Inflammatory macrophage treated with lipopolysaccharide for 1 hour (primary cell): ENCODE measurements at regions not wholly inside any gene's neighbourhood (a gene's known extent, or its start where the extent isn't known, plus 50 kb on each side); places are given as distances from the start of the nearest gene placed in this dataset.

ENCODE experiments used
- DNase-seq, 2 donors: peaks; one replicate each; pipeline ENCODE4 v3.0.0-alpha.2; 2020 to 2022

- DNase-seq, result no peak
Measured at GRCh38 chr7:132733860-132734259, 157.6 kb upstream of the PLXNA4 start.

- no peak for DNase-seq
Measured at GRCh38 chr7:132732321-132732865, 156.1 kb upstream of the PLXNA4 start.

DNA sequence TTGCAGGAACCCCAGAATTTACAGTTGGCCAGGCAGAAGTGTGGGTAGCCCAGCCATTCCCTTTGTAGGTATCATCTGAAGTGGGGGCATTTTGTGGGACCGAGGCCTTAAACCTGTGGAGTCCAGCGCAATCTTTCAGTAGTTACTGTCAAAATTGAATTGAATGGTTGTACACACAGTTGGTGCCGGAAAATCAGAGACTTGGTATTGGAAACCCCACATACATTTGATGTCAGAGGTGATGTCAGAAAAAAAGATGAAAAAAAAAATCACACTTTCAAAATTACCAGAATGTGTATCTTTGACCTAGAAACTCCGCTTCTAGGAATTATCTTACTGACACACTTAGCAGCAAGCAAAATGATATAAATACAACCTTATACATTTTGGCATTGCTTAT, 153.8 kb upstream of the PLXNA4 start:
- DNase-seq, result no peak

DNA sequence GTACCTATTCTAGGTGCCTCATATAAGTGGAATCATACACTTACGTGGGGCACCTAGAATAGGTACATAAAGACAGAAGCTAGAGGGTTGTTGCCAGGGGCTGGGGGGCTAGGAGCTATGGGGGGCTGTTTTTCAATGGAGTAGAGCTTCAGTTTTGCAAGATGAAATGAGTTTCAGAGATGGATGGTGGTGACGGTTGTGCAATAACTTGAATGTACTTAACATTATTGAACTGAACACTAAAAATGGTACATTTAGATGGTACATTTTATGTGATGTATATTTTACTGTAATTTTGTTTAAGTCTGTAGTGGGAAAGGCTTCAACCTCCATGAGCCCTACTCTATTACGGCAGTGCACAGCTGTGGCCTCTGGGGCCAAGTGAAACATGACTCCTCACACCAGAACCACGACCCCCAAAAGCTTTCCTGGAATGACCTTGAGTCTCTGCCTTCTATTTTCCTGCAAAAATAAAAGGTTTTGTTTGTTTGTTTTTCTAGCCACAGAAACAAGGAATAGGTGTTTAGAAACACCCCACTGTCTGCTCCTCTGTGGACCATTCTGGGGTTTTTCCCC, 147.3 kb upstream of the PLXNA4 start:
- DNase-seq, result no peak

DNA sequence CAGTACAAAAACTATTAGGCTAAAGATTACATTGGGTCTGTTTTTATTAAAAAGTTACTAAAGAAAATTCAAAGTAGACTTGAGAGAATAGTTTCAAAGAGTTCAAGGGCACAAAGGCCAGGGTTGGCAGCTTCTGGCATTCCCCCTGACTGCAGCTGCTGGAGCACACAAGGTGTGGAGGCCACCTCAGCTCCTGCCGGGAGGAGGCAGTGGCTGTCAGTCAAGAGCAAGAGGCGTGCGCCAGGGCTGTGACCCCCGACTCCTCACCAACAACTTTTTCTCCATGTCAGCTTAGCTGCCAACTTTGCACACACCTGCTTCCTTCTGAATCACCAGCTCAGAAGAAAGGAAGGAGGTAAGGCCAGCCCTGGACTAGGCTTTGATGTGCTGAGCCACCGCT, 144.6 kb upstream of the PLXNA4 start:
- no peak for DNase-seq

DNA sequence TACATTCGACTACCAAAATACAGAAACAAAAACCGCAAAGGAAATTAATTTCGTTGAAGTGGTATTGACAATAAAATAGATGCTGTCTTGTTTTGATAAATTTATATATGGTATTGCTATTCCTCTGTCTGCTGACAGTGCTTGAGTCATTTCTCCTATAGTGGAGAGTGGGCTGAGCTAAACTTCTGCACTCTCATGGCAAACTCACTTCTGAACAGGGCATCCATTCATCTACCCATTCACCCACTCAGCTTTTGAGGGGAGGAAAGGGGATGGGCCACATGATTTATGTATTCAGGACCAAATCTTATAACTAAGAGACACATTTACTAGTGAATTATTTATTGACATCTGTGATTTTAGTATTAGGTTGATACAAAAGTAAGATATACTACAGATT, 137.6 kb upstream of the PLXNA4 start:
- DNase-seq, result no peak

DNA sequence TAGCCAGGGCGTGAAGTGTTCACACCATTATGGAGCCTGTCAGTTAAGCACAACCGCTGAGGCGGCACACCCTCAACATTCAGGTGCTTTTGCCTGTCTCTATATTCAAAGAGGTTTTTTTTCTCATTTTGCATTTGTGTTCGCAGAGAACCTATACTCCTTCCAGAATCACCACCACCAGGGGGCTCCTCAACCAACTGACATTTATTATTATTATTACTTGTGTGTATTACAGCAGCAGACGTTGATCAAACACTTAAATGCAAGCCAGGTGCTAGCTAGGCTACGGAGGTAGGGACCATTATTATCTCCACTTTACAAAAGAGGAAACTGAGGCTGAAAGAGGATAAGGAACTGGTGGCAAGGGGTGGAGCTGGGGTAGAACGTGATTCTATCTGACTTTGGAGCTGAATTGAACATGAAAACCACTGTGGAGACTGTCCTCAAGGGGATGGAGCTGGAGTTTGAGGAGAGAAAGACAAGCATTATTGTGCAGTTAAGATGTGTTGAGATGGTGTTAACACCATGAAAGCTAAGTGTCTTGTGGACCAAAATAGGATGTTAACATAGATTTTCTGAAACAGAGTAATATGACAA, 133.8 kb upstream of the PLXNA4 start:
- peak in 1 of 2 donors; percentile 48 for DNase-seq

GRCh38 chr7:132708470-132708869, 132.2 kb upstream of the PLXNA4 start:
- DNase-seq, result no peak

DNA sequence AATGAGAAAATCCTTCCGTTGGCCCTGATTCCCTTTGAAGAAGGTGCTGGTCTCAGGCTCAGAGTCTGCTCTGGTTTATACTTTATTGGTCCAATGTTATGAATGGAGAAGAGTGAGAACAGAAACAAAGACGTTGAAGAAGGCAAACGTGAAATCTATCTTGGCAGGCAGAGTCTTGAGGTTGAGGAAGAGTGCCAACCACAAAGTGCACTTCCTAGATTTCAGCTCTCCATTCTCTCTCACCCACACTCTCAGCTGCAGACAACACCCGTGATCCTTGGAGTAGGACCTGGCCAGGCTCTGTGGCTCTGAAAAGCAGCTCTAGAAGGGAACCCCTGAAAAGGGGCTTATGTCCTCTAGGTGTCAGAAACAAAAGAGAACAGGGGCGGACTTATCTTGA, 128.9 kb upstream of the PLXNA4 start:
- DNase-seq, result peak in 1 of 2 donors; percentile 3

DNA sequence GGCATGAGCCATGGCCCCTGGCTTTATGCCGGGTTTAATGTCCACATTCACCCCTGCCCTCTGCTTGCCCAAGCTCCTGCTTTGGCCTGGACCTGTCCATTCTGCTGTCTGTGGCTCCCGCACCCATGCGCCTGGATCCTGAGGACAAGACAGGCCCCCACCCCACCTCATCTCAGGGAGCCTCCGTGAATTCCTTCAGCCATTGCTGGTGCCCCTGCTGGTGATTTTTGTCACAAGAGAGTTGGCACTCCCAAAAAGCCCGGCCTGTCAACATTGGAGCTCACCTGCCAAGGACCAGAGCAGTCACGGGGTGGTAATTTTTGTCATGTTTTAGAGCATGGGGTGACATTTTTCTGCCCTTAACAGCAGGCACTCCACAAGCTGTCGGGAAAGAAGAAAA, 127.5 kb upstream of the PLXNA4 start:
- DNase-seq, result no peak

DNA sequence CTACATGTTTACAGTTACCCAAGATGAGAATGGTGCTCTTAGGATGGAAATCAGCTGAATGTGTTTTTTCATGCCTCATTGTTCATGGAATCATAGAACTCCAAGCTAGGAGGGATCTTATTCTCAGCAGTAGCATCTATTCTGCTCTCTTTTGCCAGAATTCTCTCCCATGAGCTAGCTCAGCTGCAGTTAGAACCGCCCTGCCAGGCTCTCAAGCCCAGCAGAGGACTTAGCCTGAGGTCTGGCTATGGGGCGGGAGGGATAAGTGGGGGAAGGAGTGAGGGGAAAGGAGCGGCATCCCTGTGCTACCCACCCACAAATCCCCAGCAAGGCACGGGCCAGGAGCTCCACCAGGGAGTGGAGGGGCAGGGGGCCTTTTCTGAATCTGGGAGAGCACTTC, 120.7 kb upstream of the PLXNA4 start:
- DNase-seq, result no peak

DNA sequence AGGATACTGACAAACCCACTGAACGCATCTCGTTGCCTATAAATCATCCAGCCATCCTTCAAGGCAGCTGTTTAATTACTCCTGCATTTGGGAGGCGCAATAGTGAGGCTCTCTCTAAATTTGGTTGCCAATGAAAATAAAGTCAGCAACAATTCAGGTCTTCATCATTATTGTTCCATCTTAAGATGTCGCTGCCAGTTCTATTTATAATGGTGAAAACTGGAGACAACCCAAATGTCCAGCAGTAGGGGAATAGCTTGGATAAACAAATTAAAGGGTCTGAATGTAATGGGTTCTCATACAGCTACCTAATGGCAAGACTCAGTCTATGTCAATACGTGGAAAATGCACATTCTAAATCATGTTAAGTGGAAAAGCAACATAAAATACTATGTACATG, 120.1 kb upstream of the PLXNA4 start:
- DNase-seq, result no peak

DNA sequence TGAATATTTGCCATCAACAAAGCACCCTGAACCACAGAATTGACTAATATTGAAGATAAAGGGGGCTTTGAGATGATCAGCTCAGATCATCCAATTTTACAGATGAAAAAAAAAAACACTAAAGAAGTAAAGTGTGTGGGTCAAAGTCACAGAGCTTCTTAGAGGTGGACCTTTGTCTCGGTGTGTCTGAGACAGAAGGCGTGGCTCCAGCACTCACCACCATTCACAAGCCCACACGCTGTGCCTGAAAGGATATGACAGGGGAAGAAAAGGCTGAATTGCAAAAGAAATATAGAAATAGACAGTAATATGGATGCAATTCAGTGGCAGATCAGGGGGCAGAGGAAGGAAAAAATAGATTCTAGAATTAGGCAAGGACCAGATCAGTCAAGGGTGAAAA, 114.9 kb upstream of the PLXNA4 start:
- DNase-seq, result no peak

DNA sequence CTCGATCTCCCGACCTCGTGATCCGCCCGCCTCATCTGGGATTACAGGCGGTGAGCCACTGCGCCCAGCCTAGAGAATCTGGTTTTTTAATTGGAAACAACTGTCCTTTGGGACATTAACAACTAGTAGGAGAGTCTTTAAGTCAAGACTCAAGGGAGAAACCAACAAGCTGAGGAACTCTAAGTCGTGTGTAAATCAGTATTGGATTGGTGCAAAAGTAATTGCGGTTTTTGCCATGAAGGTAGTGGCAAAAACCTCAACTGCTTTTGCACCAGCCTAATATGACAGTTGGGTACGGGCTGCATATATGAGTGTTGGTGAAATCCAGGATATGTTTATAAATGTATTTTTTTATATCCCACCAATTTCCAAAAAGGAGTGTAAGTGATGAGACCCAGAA, 113.9 kb upstream of the PLXNA4 start:
- DNase-seq, result no peak

GRCh38 chr7:132687981-132688383, 111.7 kb upstream of the PLXNA4 start:
- no peak for DNase-seq

DNA sequence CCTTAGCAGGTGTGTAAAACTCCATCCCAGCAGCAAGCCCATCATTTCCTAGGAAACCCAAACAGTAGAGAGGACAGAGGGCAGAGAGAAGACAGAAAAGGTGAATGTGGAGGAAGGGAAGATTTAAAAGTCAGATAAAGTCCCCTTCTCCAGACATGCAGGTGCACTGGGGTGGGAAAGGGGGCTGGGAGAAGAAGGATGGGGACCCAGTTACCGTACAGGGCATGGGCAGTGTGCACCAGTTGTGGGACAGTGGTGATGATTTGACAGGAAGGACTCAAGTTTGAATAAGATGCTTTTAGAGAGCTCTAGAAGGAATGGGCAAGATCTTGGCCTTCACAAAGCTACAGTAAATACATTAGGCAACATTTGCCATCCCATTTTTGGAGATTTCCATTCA, 110.7 kb upstream of the PLXNA4 start:
- no peak for DNase-seq

GRCh38 chr7:132685277-132685676, 109.0 kb upstream of the PLXNA4 start:
- no peak for DNase-seq

GRCh38 chr7:132683896-132684690, 107.8 kb upstream of the PLXNA4 start:
- no peak for DNase-seq

DNA sequence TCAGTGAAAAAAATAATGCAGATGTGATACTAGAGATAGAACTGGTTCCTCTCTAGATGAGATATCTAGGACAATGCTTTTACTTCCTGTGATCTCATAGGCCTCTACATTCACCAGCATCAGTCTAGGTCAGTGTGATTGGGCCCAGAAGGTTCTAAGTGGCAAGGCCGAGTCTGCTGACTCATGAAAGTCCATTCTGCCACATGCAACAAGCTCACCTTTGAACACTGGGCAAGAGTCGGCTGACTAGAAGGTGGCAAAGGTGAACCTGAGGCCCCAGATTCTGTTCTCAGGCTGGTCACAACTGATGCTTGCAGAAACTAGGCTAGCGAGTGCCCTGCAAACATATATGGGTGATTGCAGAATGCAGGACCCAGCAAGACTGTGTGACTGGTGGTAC, 105.7 kb upstream of the PLXNA4 start:
- no peak for DNase-seq

DNA sequence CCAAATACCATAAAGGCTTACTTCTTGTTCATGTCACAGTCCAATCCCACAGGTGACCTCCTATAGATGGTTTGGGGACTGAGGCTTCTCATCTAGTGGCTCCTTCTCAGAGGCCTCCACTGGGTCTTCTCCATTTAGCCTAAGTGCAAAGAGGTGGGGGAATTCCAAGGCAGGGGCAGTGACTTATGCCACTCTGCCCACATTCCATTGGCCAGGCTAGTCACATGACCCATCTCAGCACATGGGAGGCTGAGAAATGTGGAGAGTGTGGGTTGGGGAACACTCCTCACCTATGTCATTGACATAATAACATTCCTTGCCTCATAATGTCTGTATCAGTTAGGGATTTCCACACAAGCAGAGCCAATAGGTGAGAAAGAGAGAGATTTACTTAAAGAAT, 104.3 kb upstream of the PLXNA4 start:
- peak; percentile 20 to 55 for DNase-seq

- no peak for DNase-seq
Measured at GRCh38 chr7:132678656-132679055, 102.4 kb upstream of the PLXNA4 start.

DNA sequence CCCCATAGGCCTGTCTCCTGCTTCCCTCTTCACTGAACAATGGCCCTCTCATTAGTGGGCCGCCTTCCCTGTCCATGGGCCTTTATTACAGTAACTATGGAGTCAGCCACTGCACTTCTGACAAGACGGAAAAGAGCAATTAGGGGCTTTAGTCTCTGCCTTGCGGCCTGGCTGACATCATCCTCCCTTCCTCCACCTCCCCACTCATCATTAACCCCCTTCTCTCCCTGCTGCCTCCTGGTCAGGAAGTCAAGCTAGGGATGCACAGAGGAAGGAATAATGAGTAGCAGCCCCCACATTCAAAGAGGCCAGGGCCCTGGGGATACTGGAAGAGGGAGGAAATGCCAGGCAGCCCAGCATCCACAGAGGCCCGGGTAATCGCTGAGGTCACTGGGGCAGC, 101.6 kb upstream of the PLXNA4 start:
- DNase-seq, result no peak

GRCh38 chr7:132672200-132672990, 96.1 kb upstream of the PLXNA4 start:
- no peak for DNase-seq
